HG02938 (cell line): ENCODE measurements at regions not wholly inside any gene's neighbourhood (a gene's known extent, or its start where the extent isn't known, plus 50 kb on each side); places are given as distances from the start of the nearest gene placed in this dataset.
A peak's percentile ranks its signal among the peaks of the same experiment; 100 is the strongest.

Experiments
- ATAC-seq: cut with Tn5 transposase; IDR thresholded peaks from one replicate; pipeline ENCODE4 v1.9.1; 2021; ENCODE audit warnings: mild to moderate bottlenecking, moderate library complexity; ENCODE audit not compliant: unreplicated experiment

DNA sequence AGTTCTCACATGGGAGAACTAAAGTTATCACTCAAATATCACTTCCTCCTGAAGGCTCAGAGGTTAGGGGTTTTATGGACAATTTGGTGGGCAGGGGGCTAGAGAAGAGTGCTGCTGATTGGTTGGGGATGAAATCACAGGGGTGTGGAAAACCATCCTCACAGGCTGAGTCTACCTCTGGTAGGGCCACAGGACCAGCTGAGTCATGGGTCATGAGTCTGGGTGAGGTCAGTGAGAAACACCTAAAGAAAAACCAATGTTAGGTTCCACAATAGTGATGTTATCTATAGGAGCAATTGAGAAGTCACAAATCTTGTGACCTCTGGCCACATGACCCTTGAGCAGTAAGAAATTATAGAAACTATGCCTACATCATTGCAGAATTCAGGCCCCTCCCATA is 203.3 kb upstream of the TARS1 start:
- ATAC-seq: no peak

DNA sequence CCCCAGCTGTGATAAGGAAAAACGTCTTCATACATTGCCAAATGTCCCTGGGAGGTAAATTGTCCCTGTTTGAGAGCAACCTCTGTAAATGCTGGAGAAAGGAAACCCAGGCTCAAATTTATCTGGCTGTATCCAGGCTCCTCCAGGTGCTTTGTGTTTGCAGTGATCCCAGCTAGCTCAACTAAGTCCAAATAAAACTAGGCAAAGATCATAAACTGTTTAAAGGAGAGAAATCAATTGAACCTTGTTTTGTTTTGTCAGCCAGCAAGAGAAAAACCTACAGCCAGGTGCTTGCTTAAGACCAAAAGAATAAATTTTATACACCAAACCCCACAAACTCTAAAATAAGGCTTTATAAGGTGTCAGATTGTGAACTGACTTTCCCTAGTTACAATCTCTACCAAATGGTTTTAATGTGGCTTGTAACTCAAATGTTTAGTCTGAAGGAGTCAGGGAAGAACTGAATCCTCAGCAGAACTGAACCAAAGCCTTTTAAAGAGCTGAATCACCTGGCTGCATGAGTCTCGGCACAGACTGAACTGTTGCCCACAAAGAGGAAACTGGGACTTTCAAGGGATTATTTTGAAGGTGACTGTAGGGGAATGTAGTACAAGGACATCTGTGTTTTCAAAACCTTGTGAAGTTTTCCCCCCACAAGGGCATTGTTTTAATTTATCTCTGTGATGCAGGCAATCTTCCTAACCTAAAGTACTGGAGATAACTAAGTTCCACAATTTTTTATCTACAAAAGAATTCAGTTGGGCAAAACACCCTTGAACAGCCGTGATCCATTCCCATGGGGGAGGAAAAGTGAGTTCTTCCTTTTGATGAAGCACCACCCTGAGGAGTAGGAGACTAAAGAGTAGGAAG is 201.7 kb upstream of the TARS1 start:
- no peak for ATAC-seq

DNA sequence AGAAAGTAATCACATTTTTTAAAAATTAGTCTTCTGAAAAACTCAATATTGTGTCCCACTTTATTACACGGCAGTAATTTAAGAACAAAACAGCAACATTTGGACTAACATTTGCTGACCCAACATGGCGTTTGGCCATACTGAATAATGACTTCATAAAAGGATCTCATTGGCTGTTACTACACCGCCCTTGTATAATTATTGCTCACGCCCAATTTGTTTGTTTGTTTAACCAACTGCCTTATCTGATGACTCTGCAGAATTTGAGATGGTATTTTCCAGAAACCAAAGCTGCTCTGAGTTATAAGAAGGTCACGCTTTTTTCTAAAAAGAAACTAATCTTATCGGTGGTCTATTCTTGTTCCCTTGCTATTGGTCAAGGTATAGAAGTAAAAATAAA is 200.2 kb upstream of the TARS1 start:
- ATAC-seq: no peak

DNA sequence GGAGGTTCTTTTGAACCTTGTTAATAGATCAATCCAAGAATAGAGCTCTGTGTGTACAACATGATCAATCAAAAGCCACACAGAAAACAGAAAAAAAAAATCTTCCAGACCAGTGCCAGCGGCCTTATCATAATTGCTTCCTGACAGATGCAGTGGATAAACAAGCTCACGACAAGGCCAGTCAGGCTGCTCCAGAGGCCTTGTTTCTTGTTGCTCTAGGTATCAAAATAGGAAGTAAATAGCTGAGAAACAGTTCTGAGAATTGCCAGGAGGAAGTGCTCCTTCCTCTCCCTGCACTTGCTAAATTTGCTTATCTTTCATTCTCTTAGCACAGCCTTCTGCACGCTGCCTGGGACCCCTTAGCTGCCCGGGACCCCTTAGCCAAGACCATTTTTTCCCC is 199.0 kb upstream of the TARS1 start:
- ATAC-seq: peak; percentile 63

DNA sequence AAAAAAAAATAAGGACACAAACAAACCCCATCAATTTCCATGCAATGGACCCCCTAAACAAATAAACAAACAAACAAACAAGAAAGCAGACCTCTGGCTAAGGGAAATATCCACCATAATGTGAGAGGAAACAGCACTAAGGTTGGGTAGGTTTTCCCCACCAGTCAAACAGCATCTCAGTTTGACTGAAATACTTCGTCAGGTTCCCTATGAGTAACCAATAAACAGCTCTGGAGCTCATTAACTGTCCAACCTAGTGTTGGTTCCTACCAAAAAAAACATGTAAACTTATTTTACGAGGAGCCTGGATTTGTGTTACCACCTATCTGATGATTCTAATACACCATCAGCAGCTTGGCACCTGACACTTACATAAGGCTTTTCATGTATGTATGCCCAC is 198.5 kb upstream of the TARS1 start:
- no peak for ATAC-seq

DNA sequence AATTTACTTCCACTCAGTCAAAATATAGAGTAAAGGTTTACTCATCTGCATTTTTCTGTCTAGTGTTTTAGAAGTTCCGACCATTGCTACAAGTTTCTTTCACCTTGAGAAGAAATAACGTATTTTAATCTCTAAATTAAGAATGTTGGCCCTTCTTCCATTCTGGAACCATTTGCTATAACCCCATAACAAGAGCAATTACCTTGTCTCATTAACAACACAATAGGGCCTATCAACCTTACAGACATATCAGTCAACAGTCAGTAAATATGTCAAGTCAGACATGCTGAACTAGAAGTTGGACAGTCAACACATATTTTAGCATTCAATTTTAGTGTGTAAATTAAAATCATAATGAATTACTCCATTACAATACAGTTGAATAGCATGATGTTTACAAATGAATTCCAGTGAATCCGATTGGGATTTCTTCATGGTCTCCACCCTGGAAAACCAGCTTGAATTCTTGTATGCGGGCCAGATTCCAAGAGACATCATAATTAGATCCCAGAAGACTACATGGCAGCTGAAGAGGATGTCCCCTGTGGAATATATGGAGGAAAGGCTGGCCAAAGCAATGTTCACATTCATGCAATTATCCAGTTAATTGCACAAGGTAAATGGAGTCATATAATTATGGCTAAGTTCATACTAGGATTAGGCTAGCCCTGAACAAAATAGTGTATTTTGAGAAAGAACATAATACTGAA is 196.2 kb upstream of the TARS1 start:
- no peak for ATAC-seq

DNA sequence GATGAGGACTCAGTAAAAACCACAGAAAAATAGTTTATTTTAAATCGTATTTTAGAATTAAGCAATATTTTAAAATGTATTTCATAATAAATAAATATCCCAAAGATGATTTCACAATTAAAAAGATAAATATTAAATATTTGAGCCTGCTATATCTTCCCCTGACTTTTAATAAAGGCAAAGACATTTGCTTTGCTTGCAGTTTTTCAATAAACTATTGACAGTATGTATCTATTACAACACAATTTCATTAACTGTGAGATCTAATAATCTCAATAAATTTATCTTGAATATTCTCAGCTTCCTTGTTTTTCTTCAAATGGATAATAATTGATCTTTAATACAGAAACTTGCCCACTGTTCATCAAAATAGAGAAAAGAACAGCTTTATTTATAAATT is 186.2 kb upstream of the TARS1 start:
- ATAC-seq: no peak

DNA sequence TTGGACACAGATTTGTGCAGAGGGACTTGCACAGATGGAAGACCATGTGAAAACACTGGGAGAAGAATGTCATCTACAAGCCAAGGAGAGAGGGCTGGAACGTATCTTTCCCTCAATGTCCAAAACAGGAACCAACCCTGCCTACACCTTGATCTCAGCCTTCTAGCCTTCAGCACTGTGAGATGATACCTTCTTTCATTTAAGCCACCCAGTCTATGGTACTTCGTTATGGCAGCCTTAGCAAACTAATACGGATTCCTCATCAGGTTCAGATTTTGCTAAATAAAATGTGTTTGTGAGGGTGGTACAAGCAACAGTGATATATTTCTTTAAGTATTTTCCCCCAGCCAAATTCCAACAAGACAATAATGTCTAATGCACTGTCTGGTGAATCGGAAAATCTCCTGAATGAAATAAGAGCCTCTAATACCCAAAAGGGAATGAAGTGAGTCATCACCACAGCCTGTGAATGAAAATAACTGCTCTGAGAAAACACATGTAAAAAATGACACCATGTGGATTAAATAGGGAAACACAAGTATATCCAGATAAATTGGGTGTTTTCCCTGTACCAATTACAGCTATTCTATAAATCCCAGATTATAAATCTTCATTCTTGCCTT is 182.8 kb upstream of the TARS1 start:
- no peak for ATAC-seq

DNA sequence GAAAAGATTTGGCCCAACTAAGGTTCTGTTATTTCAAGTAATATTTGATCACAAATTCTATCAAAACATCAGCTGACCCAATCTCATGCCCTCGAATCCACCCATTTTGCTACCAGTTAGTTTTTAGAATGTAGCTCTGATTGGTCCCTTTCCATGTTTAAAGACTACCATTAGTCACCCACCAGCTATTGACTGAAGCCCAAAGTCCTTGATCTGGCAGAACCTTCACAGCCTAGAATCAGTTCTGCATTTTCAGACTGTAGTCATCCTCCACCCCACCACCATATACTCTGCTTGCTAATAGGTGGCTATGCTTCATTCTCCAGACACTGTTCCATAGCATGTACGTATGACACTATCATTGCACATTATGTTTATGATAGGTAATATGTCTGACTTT is 182.2 kb upstream of the TARS1 start:
- ATAC-seq: no peak

DNA sequence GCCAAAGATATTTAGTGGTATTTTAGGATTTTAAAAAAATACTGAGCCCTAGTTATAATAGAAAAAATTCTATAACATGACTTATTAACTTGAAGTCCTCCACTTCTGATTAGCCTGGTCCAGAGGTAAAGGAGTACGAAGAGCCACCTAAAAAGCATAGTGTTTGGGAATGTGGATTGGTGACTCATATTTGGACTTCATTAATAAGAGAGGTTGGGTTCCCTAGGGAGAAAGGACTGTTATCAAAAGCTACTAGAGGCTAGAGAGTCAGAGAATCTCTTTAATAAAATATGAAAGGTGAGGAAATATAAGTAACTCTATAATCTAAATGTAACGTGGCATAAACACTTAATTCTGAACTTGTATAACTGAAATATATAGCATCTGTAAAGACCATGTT is 180.7 kb upstream of the TARS1 start:
- no peak for ATAC-seq

DNA sequence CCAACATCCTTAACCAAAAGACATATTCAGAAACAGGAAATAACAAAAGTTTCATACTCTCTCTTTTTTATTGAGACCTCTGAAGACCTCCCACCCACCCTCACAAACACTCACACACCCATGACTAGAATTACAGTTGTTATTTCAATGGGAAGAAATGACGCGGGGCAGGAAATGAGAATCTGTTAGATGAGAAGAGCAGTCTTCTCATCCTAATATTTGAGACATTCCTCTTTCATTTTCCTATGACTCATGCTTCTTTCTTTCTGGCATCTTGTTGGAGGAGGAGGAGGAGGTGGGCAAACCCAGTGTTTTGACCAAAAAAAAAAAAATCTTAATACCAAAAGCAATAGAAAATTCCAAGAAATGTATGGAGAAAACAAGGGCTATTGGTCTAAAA is 179.5 kb upstream of the TARS1 start:
- no peak for ATAC-seq

DNA sequence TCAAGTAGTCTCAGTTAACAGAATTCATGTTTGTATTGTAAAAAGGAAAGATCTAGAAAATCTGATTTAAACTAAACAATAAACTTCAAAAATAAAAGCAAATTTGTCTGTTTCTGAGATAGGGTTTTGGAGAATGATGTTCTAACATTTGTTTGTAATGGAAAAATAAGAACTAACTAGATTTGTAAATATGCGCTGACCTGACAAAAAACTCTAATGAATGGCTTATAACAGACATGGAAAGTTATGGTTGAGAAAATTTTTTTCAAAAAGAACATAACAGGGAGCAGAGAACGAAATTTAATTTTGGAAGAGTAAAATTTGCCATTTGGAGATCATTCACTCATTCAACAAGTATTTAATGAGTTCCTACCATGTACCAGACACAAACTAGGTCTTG is 179.0 kb upstream of the TARS1 start:
- ATAC-seq: no peak

DNA sequence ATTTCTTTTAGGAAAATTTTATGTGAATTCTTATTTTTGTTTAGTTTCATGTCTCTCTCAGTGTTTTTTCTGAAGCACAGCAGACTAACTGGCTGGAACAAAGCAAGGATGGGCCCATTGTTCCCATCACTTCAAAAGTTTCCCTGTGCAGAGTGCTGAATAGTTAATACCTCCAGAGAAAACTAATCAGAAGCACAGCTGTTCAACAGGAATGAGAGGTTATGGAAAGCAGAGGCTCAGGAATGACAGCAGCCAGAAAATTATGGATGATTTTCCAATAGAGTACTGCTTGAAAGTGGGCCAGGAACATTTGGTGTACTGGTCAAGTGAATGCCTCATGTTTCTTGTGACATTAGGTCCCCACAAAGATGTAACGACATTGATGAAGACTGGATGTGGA is 173.0 kb upstream of the TARS1 start:
- ATAC-seq: no peak

DNA sequence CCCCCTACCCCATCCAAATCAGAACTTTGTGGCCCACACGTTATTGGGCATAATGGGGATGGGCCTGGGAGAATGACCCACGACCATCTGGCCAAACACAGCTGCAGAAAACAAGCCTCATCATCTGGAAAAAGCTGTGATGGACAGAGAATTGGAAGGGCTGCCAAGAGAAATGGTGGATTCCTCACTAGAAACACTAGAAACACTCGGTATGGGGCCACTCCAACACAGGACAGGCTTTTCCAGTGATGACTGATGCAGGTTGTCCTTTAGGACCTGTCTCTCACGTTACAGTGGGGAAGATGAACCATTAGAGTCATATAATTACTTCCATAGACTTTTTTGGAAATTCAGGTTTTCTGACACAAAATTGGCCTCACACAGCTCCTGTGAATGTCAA is 172.4 kb upstream of the TARS1 start:
- ATAC-seq: no peak

DNA sequence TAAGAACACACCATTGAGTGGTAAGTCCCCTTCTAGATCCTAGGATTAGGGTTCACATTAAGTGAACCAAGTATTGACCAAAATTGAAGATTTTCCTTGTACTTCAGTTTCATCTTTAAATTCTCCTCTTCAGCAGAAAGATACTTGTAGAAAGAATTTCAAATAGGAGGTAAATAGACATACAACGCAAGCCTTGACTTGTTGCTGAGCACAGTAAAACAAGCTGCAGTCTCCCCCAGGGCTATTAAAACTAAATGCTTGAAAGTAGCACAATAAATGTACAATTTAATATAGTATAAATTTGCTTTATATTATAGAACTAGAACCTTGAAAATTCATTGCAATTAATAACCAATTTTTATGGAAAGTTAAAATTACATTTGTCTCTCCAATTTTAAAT is 170.1 kb upstream of the TARS1 start:
- ATAC-seq: no peak

DNA sequence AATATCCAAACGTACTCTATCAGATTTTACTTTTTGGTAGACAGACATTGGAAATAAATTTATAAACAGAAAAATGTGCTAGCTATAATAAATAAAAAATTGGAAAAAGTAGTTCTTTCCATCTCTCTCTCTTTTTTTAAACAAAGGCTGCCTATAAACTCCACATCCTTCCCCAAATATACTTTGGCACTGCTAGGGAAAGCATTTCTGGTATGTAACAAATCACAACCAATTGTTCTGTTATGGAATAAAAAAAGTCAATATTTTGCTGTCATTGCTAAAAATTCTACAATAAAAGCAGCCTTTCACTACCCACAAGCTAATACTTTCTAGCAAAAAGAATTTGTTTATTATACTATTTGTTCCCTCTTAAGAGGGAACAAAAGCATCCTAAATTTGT is 169.2 kb upstream of the TARS1 start:
- no peak for ATAC-seq

DNA sequence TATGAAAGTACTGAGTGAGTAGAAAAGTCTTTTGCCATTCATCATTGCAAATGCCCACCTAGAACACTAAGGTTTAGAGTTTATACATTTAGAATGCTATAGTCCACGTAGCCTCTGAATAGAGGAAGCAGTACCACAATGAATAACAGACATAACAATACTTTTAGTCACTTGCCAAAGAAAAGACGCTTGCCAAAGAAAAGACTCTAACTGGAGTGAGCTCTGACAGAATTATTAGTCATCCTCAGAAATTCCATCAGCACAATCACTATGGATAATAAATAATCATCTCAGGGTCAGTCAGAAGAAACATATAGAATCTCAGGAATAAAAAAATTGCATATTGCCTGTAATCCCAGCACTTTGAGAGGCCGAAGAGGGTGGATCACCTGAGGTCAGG is 168.5 kb upstream of the TARS1 start:
- ATAC-seq: no peak

DNA sequence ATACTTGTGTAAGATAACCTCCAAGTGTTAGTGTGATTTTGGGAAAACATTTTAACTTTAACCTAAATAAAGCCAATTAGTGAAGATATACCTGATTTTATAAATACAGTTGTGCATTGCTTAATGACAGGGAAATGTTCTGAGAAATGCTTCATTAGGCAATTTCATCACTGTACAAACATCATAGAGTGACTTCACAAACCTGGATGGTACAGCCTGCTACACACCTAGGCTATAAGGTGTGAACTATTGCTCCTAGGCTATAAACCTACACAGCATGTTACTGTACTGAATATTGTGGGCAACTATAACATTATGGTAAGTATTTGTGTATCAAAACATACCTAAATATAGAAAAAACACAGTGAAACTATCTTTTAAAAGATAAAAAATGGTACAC is 166.8 kb upstream of the TARS1 start:
- ATAC-seq: no peak

DNA sequence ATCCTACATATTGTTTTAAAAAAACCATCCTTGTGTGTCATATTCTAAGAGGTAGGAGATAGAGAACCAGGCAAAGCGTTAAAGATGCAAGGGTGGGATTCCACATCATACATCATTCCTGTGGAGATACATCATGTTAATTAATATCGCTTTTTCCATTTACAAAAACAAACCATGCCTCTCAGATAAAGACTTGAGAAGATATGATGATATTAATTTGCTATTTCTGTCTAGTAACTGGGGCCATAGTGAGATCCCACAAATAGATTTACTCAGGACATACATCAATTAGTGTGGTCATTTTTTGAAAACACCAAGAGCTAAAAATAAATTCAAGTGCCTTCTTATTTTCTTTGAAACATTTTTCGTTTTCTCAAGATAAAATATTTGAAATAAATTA is 165.4 kb upstream of the TARS1 start:
- no peak for ATAC-seq

DNA sequence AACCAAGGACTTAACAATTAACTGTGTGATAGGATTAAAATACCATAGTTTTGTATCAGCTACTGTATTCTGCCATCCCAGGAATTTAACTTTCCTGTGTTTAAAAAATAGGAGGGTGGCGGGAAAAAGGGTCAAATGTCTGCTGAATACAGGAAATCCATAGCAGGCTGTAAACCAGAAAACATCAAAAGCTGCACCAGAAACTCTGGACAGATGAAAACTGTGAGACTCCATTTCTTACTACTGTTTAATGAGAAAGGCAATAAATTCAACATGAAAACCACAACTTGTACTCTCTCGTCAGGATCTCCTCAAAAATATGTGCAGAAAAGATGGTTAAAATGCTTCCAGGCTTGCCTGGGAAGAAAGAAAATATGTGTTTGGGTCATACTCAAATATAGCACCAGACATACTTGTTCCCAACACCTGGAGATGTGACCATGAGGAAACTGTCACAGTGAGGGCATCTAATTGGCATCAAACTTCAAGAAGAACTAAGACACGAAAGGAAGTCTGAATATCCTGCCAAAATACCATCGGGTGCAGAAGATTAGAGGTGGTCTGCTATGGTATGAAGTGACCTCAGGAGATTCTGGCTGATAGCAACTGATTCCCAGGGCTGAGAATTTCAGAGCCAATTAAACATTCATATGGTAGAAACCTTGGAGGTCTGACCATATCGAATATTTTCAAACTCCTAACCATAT is 164.7 kb upstream of the TARS1 start:
- ATAC-seq: no peak

DNA sequence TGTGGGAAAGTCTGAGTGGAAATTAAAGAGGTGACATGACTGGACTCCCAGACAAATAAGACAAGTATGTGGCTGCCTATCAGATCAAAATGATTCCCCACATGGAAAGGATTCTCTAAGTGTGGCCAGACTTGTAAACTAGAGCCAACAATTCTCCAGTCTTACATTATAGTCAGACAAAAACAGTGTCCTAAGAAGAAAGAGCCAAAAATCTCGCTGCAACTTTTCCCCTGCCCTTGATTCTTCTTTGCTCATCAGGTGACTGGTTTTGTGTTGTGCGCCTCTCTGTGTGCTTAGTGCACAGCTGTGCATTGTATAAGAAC is 164.2 kb upstream of the TARS1 start:
- no peak for ATAC-seq
